NCI-H2081 (cell line): ENCODE measurements at regions not wholly inside any gene's neighbourhood (a gene's known extent, or its start where the extent isn't known, plus 50 kb on each side); places are given as distances from the start of the nearest gene placed in this dataset.

Source experiments
- DNase-seq, 2 experiments: peaks; one replicate each; lab custom pipeline; 2025; lab: John Stamatoyannopoulos, UW

DNA sequence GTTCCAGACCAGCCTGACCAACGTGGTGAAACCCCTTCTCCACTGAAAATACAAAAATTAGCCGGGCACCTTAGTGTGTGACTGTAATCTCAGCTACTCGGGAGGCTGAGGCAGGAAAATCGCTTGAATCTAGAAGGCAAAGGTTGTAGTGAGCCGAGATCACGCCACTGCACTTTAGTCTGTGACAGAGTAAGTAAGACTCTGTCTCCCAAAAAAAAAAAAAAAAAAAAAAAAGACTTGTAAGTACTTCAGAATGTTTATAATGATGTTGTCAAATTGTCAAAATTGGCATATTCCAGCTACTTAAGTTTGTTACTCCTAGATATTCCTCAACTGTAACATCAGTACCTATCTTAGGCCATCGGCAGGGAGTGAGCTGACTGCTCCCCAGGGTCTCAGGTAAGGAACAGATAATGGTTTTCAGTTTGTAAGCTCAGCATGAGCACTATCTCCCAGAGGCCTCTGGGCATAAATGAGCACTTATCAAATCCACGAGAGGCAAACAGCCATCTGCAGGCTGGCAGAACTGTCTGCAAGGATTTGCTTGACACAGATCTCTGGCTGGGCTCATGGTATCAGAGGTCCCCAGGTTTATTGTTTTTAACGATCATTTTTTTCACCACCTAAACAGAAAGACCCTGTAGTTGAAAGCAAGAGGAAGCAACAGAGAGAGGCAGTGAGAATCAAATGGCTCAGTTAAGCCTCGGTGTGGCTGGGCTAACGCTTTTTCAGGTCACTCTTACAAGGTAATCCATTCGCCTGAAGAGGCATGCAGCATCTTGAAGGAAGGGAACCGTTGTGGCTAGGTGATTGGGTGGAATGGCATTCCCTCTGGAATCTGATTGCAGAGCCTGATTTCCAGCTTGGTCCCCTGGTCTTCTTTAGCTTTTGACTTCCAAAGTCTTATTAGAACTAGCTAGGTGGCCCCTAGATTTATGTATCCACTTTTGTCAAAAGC lies 115.9 kb downstream of the LY86 start:
- DNase-seq, result peak in 1 of 2 experiments; percentile 36

- DNase-seq, result no peak
Measured at GRCh38 chr6:6705061-6705425, 116.5 kb downstream of the LY86 start.

DNA sequence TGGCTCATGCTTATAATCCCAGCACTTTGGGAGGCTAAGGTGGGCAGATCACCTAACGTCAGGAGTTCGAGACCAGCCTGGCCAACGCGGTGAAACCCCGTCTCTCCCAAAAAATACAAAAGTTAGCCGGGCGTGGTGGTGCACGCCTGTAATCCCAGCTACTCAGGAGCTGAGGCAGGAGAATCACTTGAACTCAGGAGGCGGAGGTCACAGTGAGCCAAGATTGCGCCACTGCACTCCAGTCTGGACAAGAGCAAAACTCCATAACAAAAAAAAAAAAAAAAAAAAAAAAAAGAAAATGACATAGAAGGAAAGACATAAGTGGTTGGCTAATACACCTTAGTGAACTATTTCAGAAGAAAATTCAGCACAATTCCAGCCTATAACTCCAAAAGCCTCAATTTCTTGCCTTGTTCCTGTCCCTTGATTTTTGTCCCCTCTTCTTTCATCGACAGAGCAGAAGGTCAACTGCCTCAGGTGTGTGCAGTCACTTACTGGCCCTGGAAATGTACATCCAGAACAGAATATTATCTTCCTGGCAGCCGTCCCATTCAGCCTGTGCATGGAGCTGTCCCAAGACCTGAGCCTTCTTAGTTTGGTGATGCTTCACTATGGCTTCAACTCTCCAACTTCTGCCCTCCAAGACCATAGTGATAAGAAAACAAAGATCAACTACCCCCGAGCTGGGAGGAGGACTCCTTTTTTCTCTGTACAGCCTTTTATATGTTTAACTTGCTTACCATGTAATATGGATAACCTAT lies 117.6 kb downstream of the LY86 start:
- DNase-seq, result no peak

GRCh38 chr6:6707143-6707542 lies 118.6 kb downstream of the LY86 start:
- DNase-seq, result no peak

DNA sequence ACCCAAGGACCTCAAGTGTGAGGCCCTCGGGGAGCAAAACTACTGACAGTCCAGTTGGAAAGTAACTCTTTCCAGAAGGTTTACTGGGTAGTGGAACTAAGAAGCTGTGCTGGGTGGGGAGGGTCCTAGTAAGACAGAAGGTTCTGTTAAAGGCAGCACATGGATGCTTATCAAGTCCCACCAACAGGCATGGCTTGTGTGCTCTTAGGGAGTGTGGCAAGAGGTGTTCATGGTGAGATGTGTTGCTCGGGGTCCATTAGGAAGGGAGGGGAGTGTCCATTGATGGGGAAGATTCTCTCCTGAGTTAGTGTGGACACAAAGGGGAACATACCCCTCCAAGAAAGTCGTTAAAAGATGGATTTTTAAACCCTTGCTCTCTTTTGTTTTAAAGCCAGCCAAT lies 120.6 kb downstream of the LY86 start:
- no peak for DNase-seq

DNA sequence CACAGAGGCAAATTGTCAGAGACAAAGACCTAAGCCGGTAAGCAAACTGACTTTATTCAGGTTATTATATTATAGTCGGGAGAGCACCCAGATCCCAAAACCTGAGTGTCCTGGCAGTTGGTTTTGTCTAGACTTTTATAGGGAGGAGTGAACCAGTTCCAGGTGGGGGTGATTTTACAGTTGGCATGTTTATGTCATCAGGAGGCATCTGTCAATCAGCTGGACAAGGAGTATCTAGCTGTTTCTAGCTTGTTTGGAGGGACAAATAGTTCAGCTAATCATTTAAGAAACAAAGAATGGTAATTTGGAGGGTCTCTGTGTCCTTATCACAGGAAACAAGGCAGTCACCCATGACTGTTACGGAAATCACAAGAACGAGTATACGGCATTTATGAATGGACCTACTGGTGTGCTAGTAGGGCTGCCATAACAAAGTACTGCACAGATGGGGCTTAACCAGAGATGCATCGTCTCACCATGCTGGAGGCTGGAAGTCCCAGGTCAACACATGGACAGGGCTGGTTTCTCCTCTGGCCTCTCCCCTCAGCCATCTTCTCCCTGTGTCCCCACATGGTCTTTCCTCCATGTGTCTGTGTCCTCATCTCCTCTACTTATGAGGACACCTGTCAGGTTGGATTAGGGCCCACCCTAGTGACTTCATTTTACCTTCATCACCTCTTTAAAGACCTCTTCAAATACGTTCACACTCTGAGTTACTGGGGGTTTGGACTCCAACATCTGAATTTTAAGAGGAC lies 122.7 kb downstream of the LY86 start:
- no peak for DNase-seq

DNA sequence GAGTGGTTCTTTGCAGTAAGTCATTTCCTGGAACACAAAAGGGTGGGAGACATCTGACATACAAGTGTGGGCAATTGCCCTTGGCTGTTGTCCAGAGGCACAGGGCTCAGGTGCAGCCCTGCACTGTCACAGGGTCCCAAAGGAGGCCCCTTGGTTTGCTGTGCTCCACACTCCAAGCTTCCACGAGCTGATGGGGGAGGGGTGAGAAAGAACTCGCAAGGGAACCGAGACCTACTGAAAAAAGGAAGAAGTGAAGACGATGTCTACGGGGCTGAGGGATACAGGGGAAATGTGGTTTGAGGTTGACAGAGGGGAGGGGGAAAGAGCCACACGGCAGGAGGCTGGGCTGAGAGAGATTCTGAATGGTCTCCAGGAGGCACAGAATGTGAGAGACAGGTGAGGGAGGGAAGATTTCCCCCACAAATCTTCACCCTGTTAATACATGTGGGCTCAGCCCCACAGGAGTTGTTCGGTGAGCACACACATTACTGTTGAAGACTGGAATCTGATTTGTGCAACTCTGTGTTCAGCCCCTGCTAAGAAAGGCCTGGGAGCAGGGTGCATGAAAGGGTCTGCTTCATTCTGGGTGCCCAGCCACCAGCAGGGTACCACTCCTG lies 123.4 kb downstream of the LY86 start:
- no peak for DNase-seq

DNA sequence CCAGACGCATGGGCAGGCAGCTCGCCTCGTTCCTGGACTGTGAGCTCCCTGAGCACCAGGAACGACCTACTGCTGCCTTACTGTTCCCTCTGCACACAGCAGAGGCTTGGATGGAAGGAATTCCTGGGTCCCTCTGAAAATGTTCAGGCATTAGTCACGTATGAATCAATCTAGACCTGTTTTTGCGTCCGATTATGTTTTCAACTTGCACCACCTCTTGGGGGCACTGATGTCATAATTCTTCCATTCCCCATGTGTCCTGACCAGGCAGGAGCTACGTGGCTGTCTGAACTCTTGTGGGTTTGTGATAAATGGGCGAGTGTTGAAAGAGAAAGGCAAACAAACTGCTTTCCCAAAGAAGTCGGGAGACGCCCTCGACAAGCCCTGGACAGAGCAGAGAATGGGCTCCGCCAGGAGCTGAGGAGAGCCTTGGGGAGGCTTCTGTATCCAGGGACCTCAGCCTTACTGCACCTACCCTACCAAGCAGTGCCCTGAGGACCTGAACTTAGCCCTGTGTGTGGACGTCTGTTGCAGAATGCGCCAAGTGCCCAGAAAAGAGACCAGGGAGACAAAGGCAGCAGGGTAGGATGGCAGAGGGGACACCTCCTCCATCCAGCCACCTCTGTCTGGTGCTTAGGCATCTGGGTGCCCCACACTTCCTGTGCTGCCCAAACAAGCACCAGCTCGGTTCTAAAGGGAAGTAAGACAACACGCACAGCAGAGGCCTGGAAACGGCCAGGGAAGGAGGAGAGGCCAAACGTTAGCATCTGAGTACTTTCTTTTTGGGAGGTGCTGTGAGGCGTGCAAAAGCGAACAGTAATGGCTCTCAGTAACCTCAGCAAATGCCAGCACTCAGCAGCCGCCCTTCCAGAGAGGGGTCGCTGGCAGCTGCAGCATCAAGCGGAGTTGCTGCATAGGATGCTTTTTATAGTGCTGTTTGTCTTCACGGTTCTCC lies 124.2 kb downstream of the LY86 start:
- no peak for DNase-seq

DNA sequence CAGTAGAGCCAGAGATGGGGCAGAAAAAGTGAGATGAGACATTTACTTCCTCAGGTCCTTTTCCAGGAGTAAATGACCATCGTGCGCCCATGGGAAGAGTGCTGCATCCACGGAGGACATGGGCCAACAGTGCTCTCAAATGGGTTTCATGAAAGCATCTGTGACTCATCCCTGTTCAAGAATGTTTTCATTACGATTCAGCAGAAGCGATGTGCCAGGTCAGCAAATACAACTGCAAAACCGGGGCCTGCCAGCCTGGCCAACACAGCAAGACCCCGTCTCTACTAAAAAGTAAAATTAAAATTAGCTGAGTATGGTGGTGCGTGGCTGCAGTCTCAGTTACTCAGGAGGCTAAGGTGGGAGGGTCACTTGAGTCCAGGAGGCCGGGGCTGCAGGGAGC lies 125.1 kb downstream of the LY86 start:
- no peak for DNase-seq

GRCh38 chr6:6714118-6714897 lies 125.8 kb downstream of the LY86 start:
- no peak for DNase-seq

- DNase-seq, result no peak
Measured at GRCh38 chr6:6714953-6715352, 126.4 kb downstream of the LY86 start.

- no peak for DNase-seq
Measured at GRCh38 chr6:6715465-6715864, 126.9 kb downstream of the LY86 start.

GRCh38 chr6:6716998-6717763 lies 128.7 kb downstream of the LY86 start:
- DNase-seq, result no peak

DNA sequence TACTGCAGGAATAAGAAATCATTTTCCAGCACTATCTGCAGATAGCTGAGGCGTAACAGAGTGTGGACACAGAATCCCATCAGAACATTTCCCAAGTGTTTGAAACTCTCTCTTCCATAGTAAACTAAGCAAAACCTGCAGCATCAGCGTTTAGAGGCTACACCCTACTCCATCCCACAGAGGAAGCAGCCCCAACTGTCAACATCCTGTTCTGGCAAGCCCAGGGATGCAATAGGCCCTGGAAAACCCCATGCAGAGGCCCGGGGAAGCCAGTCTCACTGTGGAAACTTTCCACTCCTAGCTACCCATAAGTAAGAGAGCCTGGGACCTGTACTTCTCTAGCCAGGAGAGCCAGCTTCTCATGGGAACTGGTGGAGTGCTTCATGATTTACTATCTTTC lies 129.4 kb downstream of the LY86 start:
- no peak for DNase-seq

- DNase-seq, result no peak
Measured at GRCh38 chr6:6721606-6722005, 133.1 kb downstream of the LY86 start.

DNA sequence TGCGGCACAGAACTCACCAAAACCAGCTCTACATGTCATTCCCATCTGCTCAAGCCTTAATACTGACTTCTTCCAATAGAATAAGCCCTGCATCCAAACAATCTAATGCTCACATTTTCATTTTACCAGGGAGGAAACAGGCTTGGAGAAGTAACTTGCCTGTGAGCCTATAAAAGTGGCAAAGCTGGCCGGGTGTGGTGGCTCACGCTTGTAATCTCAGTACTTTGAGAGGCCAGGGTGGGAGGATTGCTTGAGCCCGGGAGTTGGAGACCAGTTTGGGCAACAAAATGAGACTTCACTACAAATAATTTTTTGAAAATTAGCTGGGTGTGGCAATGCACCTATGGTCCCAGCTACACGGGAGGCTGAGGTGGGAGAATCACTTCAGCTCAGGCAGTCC lies 133.7 kb downstream of the LY86 start:
- no peak for DNase-seq

GRCh38 chr6:6723361-6723760 lies 134.8 kb downstream of the LY86 start:
- DNase-seq, result no peak

DNA sequence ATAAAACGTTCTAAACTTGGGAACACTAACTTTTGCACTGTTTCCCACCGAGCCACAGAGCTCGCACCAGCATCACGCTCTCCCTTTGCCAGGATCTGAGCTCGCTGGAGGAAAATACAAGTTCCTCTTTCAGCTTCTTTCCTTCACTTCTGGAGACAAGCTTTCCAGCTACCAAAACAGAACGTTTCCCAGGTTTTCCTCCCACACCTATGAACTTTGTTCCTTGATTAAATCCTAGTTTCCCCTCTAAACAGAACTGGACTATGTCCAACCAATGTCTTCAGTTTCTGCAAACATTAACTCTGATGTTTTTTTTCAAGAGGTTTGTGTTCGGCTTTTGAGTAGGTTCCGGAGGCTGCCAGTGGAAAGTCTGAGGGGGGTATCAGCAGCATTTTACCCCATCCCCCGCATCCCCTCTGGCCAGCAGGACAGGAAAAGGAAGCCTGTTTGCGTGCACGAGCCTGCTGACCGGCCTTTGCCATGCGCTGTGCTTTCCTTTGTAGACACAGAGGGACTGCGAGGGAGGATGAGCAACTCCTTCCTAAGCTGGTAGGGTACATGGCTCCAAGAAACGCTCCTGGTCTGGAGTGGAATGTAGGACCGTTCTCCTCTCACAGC lies 135.5 kb downstream of the LY86 start:
- no peak for DNase-seq
